H9 (cell line): ENCODE measurements at regions not wholly inside any gene's neighbourhood (a gene's known extent, or its start where the extent isn't known, plus 50 kb on each side); places are given as distances from the start of the nearest gene placed in this dataset.

ENCODE experiments used
- DNase-seq: peaks from one replicate; pipeline ENCODE4 v3.0.0-alpha.2; 2017
- H2AFZ ChIP-seq: one replicate; pipeline ENCODE4 v1.6.1; 2013; ENCODE audit warnings: mild to moderate bottlenecking, low read length, control low read depth, moderate library complexity
- H2AK5ac ChIP-seq: 2 replicates; pipeline ENCODE4 v1.6.1; 2013; ENCODE audit warnings: low read length, control low read depth, mixed read lengths; ENCODE audit not compliant: insufficient read length
- H2BK120ac ChIP-seq: one replicate; pipeline ENCODE4 v1.6.1; 2013; ENCODE audit warnings: low read depth, mild to moderate bottlenecking, low read length, control low read depth, inconsistent platforms; ENCODE audit not compliant: poor library complexity, severe bottlenecking
- H2BK12ac ChIP-seq: 2 replicates; pipeline ENCODE4 v1.6.1; 2013; ENCODE audit warnings: low read length, control low read depth, mixed read lengths, low read depth; ENCODE audit not compliant: insufficient read length
- H2BK15ac ChIP-seq: 2 replicates; pipeline ENCODE4 v1.6.1; 2013; ENCODE audit warnings: low read depth, low read length, control low read depth
- H2BK20ac ChIP-seq: one replicate; pipeline ENCODE4 v1.6.1; 2013; ENCODE audit warnings: low read depth, mild to moderate bottlenecking, low read length, control low read depth, inconsistent platforms; ENCODE audit not compliant: poor library complexity, severe bottlenecking
- H2BK5ac ChIP-seq: 2 replicates; pipeline ENCODE4 v1.6.1; 2013; ENCODE audit warnings: low read length, control low read depth, mixed read lengths; ENCODE audit not compliant: insufficient read length
- H3K14ac ChIP-seq: 2 replicates; pipeline ENCODE4 v1.6.1; 2013; ENCODE audit warnings: low read length, control low read depth; ENCODE audit not compliant: insufficient read depth
- H3K18ac ChIP-seq: 2 replicates; pipeline ENCODE4 v1.6.1; 2013; ENCODE audit warnings: low read depth, mild to moderate bottlenecking, mixed read lengths, low read length, control low read depth; ENCODE audit not compliant: insufficient read length
- H3K23ac ChIP-seq: 2 replicates; pipeline ENCODE4 v1.6.1; 2013; ENCODE audit warnings: low read length, control low read depth, mixed read lengths, low read depth; ENCODE audit not compliant: insufficient read length
- H3K23me2 ChIP-seq: 2 replicates; pipeline ENCODE4 v1.6.1; 2013; ENCODE audit warnings: low read depth, mild to moderate bottlenecking, mixed read lengths, low read length, control low read depth; ENCODE audit not compliant: insufficient read length, poor library complexity, severe bottlenecking
- H3K27ac ChIP-seq: 2 replicates; pipeline ENCODE4 v1.5.1; 2013; ENCODE audit warnings: low read length, control low read depth, mixed read lengths, low read depth; ENCODE audit not compliant: insufficient read length
- H3K27me3 ChIP-seq: 2 replicates; pipeline ENCODE4 v1.6.1; 2013; ENCODE audit warnings: low read length, control low read depth, inconsistent platforms; ENCODE audit not compliant: insufficient read depth
- H3K4ac ChIP-seq: 2 replicates; pipeline ENCODE4 v1.6.1; 2013; ENCODE audit warnings: low read depth, mild to moderate bottlenecking, control low read depth, inconsistent platforms, low read length, moderate library complexity
- H3K4me1 ChIP-seq: 2 replicates; pipeline ENCODE4 v1.6.1; 2013; ENCODE audit warnings: low read length, control low read depth, inconsistent platforms; ENCODE audit not compliant: insufficient read depth
- H3K4me2 ChIP-seq: 2 replicates; pipeline ENCODE4 v1.6.1; 2013; ENCODE audit warnings: low read length, control low read depth, mixed read lengths; ENCODE audit not compliant: insufficient read length, insufficient read depth
- H3K56ac ChIP-seq: 2 replicates; pipeline ENCODE4 v1.6.1; 2013; ENCODE audit warnings: low read depth, mild to moderate bottlenecking, mixed read lengths, low read length, control low read depth; ENCODE audit not compliant: insufficient read length
- H3K79me1 ChIP-seq: 2 replicates; pipeline ENCODE4 v1.6.1; 2013; ENCODE audit warnings: low read depth, mild to moderate bottlenecking, moderate library complexity, low read length, control low read depth, inconsistent platforms; ENCODE audit not compliant: insufficient read depth, poor library complexity, severe bottlenecking
- H3K79me2 ChIP-seq: 2 replicates; pipeline ENCODE4 v1.6.1; 2013; ENCODE audit warnings: low read length, control low read depth, inconsistent platforms; ENCODE audit not compliant: insufficient read depth
- H3K9ac ChIP-seq: 2 replicates; pipeline ENCODE4 v1.6.1; 2013; ENCODE audit warnings: low read length, control low read depth, mixed read lengths; ENCODE audit not compliant: insufficient read length; ENCODE audit errors: extremely low read depth
- H3K9me3 ChIP-seq: one replicate; pipeline ENCODE4 v1.6.1; 2013; ENCODE audit warnings: low read depth, low read length, inconsistent platforms; ENCODE audit not compliant: control insufficient read depth
- H3T11ph ChIP-seq: one replicate; pipeline ENCODE4 v1.6.1; 2013; ENCODE audit warnings: mild to moderate bottlenecking, low read length, control low read depth, inconsistent platforms
- H4K20me1 ChIP-seq: one replicate; pipeline ENCODE4 v1.6.1; 2013; ENCODE audit not compliant: control insufficient read depth, insufficient read length, insufficient read depth
- H4K5ac ChIP-seq: 2 replicates; pipeline ENCODE4 v1.6.1; 2013; ENCODE audit warnings: low read depth, mild to moderate bottlenecking, mixed read lengths, low read length, control low read depth; ENCODE audit not compliant: insufficient read length
- H4K8ac ChIP-seq: replicated peaks from 2 replicates; pipeline ENCODE4 v1.6.1; 2013; ENCODE audit warnings: low read length, control low read depth, mixed read lengths, low read depth; ENCODE audit not compliant: insufficient read length
- H4K91ac ChIP-seq: 2 replicates; pipeline ENCODE4 v1.6.1; 2013; ENCODE audit warnings: low read depth, mild to moderate bottlenecking, moderate library complexity, mixed read lengths, low read length, control low read depth; ENCODE audit not compliant: insufficient read length
- H3K27ac Mint-ChIP-seq, 3 experiments: 2 replicates in 2 of 3; 3 replicates in 1 of 3; pipeline ENCODE4 v1.8.0; 2020 to 2021; ENCODE audit warnings: mixed read lengths in 3 of 3, mild to moderate bottlenecking in 1 of 3, moderate library complexity in 1 of 3
- H3K27me3 Mint-ChIP-seq: 2 replicates; pipeline ENCODE4 v1.8.0; 2021; ENCODE audit warnings: low read depth, mild to moderate bottlenecking, moderate library complexity, mixed read lengths
- H3K36me3 Mint-ChIP-seq, 3 experiments: 2 replicates in 2 of 3; 3 replicates in 1 of 3; pipeline ENCODE4 v1.8.0; 2020 to 2021; ENCODE audit warnings: low read depth in 3 of 3, mixed read lengths in 3 of 3; ENCODE audit not compliant: insufficient read depth in 1 of 3
- H3K4me1 Mint-ChIP-seq, 2 experiments: 2 replicates each; pipeline ENCODE4 v1.8.0; 2020; ENCODE audit warnings: mixed read lengths in 2 of 2
- H3K4me3 Mint-ChIP-seq, 2 experiments: 2 replicates in 1 of 2; 3 replicates in 1 of 2; pipeline ENCODE4 v1.8.0; 2020 to 2021; ENCODE audit warnings: mild to moderate bottlenecking in 2 of 2, mixed read lengths in 2 of 2, moderate library complexity in 1 of 2
- H3K9me3 Mint-ChIP-seq, 2 experiments: 2 replicates in 1 of 2; 3 replicates in 1 of 2; pipeline ENCODE4 v1.8.0; 2020; ENCODE audit warnings: mild to moderate bottlenecking in 2 of 2, mixed read lengths in 2 of 2, moderate library complexity in 1 of 2
- CTCF ChIP-seq: fragments of 200-600 bp; sonication (generic); conservative IDR thresholded peaks from 3 replicates; pipeline ENCODE4 v1.8.0; 2021; ENCODE audit warnings: antibody characterized with exemption, mild to moderate bottlenecking
- WGBS: extraction: QIAGEN DNeasy Blood & Tissue Kit; methylation state at CpG from one replicate; pipeline ENCODE4 v1.1.7; 2013; ENCODE audit warnings: missing lambda C conversion rate, low lambda C conversion rate, mixed read lengths; ENCODE audit not compliant: insufficient read length; ENCODE audit errors: extremely low coverage; 5-methylcytosine and 5-hydroxymethylcytosine counted together

GRCh38 chr21:27695246-27695645 is 728.4 kb upstream of the ADAMTS5 start:
- Histone ChIP-seq H3K18ac (no peak overlapping the region), H3K56ac (no peak overlapping the region), H3T11ph (no peak overlapping the region), H3K14ac (no peak overlapping the region), H2BK120ac (no peak overlapping the region), H3K9me3 (no peaks in the 10 kb centered on the region), H3K27me3 (no peaks in the 10 kb centered on the region), H3K23ac (no peak overlapping the region), H4K91ac (no peak overlapping the region), H2BK15ac (no peak overlapping the region), H4K20me1 (no peaks in the 10 kb centered on the region), H3K9ac (no peak overlapping the region), H2BK12ac (no peak overlapping the region), H3K4me1 (no peaks in the 10 kb centered on the region), H2BK5ac (no peak overlapping the region), H3K23me2 (no peaks in the 10 kb centered on the region), H3K27ac (no peak overlapping the region), H3K79me1 (no peaks in the 10 kb centered on the region), H4K8ac (no peak overlapping the region), H3K79me2 (no peaks in the 10 kb centered on the region), H4K5ac (no peak overlapping the region), H2AK5ac (no peak overlapping the region), H3K4ac (no peak overlapping the region), H2BK20ac (no peak overlapping the region), H2AFZ (no peak overlapping the region), H3K4me2 (no peak overlapping the region)
- H3K4me3 Mint-ChIP-seq = no peak overlapping the region
- no peaks in the 10 kb centered on the region for H3K36me3 Mint-ChIP-seq
- H3K27ac Mint-ChIP-seq = no peak overlapping the region
- DNase-seq = no peak
- peaks cover 11 to 13% of the 10 kb centered on the region in 2 experiments for H3K4me1 Mint-ChIP-seq
- H3K9me3 Mint-ChIP-seq = no peaks in the 10 kb centered on the region
- no peaks in the 10 kb centered on the region for H3K27me3 Mint-ChIP-seq
- WGBS = no CpG with 5 or more reads among the region's 1 CpG
- no peak for TF ChIP-seq CTCF
